ENCODE measurements at regions not wholly inside any gene's neighbourhood (a gene's known extent, or its start where the extent isn't known, plus 50 kb on each side); places are given as distances from the start of the nearest gene placed in this dataset.
A peak's percentile ranks its signal among the peaks of the same experiment; 100 is the strongest.

DNA sequence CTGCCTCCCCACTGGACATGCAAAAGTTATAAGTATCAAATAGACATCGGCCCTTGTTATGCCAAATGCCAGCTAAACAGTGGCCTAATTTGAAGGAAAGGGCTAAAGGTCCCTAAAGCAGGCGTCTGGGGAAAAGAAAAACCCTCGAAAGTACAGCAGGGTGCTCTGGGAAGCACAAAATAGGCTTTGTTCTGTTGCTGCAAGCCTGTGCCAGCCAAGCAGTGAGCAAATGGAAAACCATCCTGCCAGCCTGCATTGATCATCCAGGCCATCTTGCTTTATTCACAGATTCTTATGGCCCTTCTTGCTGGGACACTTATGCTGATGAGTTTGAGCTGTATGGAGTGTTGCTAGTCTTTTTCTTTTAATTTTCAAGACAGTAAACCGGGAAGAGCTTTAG, 62.2 kb upstream of the PLEKHG1 start:
- Histone ChIP-seq H3K36me3 (no peaks in the 10 kb centered on the region), H3K27me3 (ENCODE audit: low read depth) (no peaks in the 10 kb centered on the region), H3K4me3 (no peak overlapping the region), H3K9me3 (replicated peaks) (no peaks in the 10 kb centered on the region), H3K27ac (replicated peaks) (peak overlapping the region; percentile 73), H3K4me1 (peaks cover 32% of the 10 kb centered on the region)
- DNase-seq, result no peak
- intact Hi-C loops (cut with micrococcal nuclease), result no loop called here
- no peak for TF ChIP-seq CTCF (IDR thresholded peaks at IDR 0.05; ENCODE audit: borderline replicate concordance)

- Histone ChIP-seq H3K36me3 (no peaks in the 10 kb centered on the region), H3K27me3 (ENCODE audit: low read depth) (no peaks in the 10 kb centered on the region), H3K4me1 (peaks cover 32% of the 10 kb centered on the region), H3K9me3 (replicated peaks) (no peaks in the 10 kb centered on the region), H3K4me3 (no peak overlapping the region), H3K27ac (replicated peaks) (peak overlapping the region; percentile 73)
- DNase-seq, result peak; percentile 24
- intact Hi-C loops (cut with micrococcal nuclease), result no loop called here
- TF ChIP-seq CTCF (IDR thresholded peaks at IDR 0.05; ENCODE audit: borderline replicate concordance), result no peak
Measured at GRCh38 chr6:150537893-150538292, 61.8 kb upstream of the PLEKHG1 start.

DNA sequence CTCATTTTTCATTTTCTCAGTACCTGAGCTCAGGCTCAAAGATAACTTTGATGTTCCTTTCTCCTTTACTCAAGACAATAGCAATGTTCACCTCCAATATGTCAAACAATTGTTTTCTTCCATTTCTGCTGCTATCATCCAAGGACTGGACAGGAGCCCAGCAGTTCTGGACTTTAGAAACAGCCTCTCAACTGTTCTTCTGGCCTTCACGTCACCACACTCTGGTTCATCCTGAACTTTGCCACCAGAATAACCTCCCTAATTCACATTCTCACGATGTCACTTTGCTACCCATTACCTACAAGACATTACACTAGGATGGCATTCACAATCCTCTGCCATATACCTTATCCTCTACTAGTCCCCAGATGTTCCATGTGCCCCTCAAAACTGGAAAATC, 60.6 kb upstream of the PLEKHG1 start:
- no peaks in the 10 kb centered on the region for H3K9me3 ChIP-seq (replicated peaks)
- no peak overlapping the region for H3K27ac ChIP-seq (replicated peaks)
- intact Hi-C loops (cut with micrococcal nuclease), result no loop called here
- H3K4me1 ChIP-seq, result peaks cover 32% of the 10 kb centered on the region
- no peak for DNase-seq
- no peaks in the 10 kb centered on the region for H3K36me3 ChIP-seq
- no peaks in the 10 kb centered on the region for H3K27me3 ChIP-seq (ENCODE audit: low read depth)
- TF ChIP-seq CTCF (IDR thresholded peaks at IDR 0.05; ENCODE audit: borderline replicate concordance), result no peak
- H3K4me3 ChIP-seq, result no peak overlapping the region

DNA sequence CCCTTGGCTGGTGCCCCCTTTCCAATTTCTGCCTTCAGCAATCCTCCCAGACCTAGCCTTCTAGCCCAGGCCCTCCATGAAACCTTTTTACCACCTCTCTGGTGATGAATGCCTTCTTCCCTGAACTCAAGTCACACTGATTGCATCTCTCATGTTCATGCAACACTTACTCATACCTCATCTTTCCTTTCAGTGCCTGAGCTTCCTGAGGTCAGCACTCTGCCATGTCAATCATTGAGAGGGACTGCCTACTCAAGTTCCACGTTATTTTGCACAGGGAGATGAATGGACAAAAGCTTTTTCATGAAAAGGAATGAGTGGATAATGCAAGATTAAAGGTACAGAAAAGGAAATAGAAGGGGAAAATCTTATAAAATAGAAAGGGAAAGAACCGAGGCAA, 60.1 kb upstream of the PLEKHG1 start:
- TF ChIP-seq CTCF (IDR thresholded peaks at IDR 0.05; ENCODE audit: borderline replicate concordance), result no peak
- no peaks in the 10 kb centered on the region for H3K27me3 ChIP-seq (ENCODE audit: low read depth)
- peaks cover 32% of the 10 kb centered on the region for H3K4me1 ChIP-seq
- intact Hi-C loops (cut with micrococcal nuclease), result no loop called here
- no peak overlapping the region for H3K27ac ChIP-seq (replicated peaks)
- no peaks in the 10 kb centered on the region for H3K36me3 ChIP-seq
- DNase-seq, result no peak
- H3K4me3 ChIP-seq, result no peak overlapping the region
- no peaks in the 10 kb centered on the region for H3K9me3 ChIP-seq (replicated peaks)

DNA sequence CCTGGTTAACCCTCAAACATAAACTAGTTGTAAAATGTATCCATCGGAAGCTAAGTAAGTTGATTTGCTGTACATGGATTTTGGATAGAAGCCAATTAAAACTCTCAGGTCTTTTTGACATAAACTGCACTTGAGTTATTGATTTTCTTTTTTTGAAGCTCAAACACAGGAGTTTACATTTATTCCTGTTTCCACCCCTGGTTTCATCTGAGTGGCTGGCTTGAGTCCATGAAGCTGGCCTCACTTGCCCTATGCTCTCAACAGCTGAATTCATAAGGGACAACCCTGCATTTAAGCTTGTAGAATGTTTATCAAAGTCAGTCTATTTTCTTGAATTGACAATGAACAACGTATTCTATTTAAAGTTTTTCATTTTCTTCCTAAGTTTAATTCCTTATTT, 58.1 kb upstream of the PLEKHG1 start:
- Histone ChIP-seq H3K36me3 (no peaks in the 10 kb centered on the region), H3K9me3 (replicated peaks) (no peaks in the 10 kb centered on the region), H3K4me1 (peaks cover 40% of the 10 kb centered on the region), H3K27ac (replicated peaks) (no peak overlapping the region), H3K27me3 (ENCODE audit: low read depth) (no peaks in the 10 kb centered on the region), H3K4me3 (no peak overlapping the region)
- no peak for DNase-seq
- TF ChIP-seq CTCF (IDR thresholded peaks at IDR 0.05; ENCODE audit: borderline replicate concordance), result no peak
- intact Hi-C loops (cut with micrococcal nuclease), result no loop called here

DNA sequence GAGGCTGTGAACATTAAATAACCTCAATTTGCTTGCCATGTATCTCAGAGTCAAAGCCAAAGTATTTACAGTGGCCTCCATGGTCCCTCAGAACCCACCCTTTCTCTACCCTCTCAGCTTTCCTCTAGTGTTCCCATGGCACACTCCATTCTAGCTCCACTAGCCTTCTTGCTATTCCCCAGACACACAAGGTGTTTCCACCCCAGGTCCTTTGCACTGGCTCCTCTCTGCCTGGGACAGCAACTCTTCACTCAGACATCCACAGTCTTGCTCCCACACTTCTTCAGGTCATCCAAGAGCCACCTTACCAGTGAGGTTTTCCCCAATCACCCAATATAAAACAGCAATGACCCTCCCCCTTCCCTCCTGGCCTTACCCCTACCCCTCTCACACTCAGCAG, 56.5 kb upstream of the PLEKHG1 start:
- intact Hi-C loops (cut with micrococcal nuclease), result no loop called here

More for the DNA sequence above, 56.5 kb upstream of the PLEKHG1 start:
- no peak for TF ChIP-seq CTCF (IDR thresholded peaks at IDR 0.05; ENCODE audit: borderline replicate concordance)
- Histone ChIP-seq H3K4me1 (peaks cover 41% of the 10 kb centered on the region), H3K9me3 (replicated peaks) (no peaks in the 10 kb centered on the region), H3K27me3 (ENCODE audit: low read depth) (no peaks in the 10 kb centered on the region), H3K27ac (replicated peaks) (no peak overlapping the region), H3K4me3 (no peak overlapping the region), H3K36me3 (no peaks in the 10 kb centered on the region)
- DNase-seq, result no peak
